ENCODE measurements at regions not wholly inside any gene's neighbourhood (a gene's known extent, or its start where the extent isn't known, plus 50 kb on each side); places are given as distances from the start of the nearest gene placed in this dataset. TPM values are rescaled to one million over a fixed set of nuclear protein-coding genes. Genes with fewer than 3 reads are reported as not detected.
"Not testable (repeated sequence)": the region's sequence is repeated elsewhere in the genome, so short reads cannot be mapped to it uniquely, and the experiment has no call there.

GRCh38 chr15:79782307-79782706 lies 114.5 kb downstream of the MTHFS start:
- not testable (repeated sequence) for H3K27ac ChIP-seq (ENCODE audit: low read depth in 1 of 2, low read length in 2 of 2); DNase-seq (ENCODE audit: low spot score); H3K27me3 ChIP-seq (ENCODE audit: control insufficient read depth in 4 of 4, insufficient read depth in 4 of 4, low read length in 3 of 4); H3K4me3 ChIP-seq (ENCODE audit: low read depth in 1 of 3, low read length in 3 of 3); H3K9ac ChIP-seq (ENCODE audit: low read depth in 1 of 2, low read length in 2 of 2); H3K4me1 ChIP-seq (ENCODE audit: control insufficient read depth in 4 of 4, insufficient read depth in 4 of 4, low read length in 3 of 4); H3K36me3 ChIP-seq (ENCODE audit: control insufficient read depth in 4 of 4, insufficient read depth in 3 of 4, low read depth in 1 of 4, low read length in 3 of 4); H3K9me3 ChIP-seq (ENCODE audit: control insufficient read depth in 4 of 4, low read length in 3 of 4)

Small RNA genes lying in the stretch of these regions (small RNA-seq; reads per million reads assigned to genes)
- gene AC026826.2 (not detected), gene AC026826.3 (not detected)

Data from liver (tissue), 6 donors.